ENCODE measurements at regions not wholly inside any gene's neighbourhood (a gene's known extent, or its start where the extent isn't known, plus 50 kb on each side); places are given as distances from the start of the nearest gene placed in this dataset.
A peak's percentile ranks its signal among the peaks of the same experiment; 100 is the strongest.

DNA sequence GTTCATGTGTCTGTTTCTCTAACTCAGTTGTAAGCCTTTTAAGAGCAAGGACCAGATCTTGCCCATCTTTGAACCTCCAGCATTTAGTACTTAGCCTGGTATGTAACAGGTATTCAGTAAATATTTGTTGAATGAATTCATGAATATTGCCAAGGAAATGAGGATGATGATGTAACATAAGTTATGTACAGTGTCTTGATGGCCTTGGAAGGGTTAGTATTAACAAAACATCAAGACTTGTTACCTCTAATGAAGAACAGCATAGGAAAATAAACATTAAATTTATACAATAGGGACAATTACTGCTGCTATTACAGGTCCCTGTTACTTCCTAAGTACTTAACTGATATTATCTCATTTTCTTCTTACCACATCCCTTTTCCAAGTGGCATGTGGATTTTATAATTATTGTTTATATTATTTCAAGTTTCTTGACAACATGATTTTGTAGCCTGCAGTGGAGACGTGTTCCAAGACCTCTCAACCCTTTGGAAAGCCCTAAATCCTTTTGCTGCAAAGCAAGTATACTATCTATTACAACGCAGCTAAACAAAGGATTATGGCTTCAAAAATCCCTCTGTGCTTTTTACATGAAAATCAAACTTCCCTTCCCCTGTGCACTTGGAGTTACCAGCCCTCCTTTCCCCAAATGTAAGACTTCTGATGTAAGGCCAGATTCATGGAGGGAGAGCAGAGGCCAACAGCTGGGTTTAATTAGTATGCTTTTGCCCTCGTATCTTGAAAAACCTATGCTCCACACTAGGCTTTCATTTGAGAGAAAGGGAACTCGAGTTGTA is 77.4 kb upstream of the SMIM36 start:
- intact Hi-C loops (cut with DNase I, micrococcal nuclease) = no loop called here
- DNase-seq (no peak), ATAC-seq (no peak)

DNA sequence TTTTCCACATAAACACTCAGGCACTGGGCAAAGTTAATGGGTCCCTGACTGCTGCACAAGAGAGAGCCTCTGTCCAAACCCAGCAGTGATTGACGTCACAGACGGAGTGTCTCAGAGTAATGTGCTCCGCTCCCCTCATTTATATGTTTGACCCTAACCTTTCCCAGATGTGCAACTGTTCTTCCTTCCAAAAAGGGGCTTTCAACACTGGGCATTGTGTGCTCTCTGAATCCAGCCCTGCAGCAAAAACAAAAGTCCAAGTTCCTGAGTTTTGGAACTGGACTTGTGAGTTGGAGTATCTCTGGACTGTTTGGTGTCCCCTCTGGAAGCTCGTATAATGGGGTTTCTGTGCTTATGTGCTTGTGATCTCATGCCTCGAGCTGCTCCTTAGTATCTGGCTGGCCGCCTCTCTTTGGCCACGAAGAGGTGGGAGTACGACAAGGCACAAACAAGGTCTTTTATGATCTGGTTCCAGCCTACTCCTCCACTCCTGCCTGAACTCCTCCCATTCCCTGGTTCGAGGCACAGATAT is 76.4 kb upstream of the SMIM36 start:
- intact Hi-C loops (cut with DNase I, micrococcal nuclease) = no loop called here
- ATAC-seq = no peak
- DNase-seq = no peak

DNA sequence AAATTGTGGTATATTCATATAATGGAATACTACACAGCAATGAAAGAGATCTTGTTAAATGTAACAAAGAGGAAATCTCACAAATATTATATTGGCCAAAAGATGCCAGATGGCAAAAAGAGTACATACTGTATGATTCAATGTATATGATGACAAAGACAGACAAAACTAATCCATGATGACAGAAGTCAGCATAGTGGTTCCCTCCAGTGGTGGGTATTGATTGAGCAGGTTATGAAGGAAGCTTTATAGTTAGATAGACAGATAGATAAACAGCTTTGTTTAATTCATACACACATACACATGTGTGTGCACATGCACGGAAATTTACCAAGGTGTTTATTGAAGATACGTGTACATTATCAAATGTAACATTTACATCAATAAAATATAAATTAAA is 74.4 kb upstream of the SMIM36 start:
- intact Hi-C loops (cut with DNase I, micrococcal nuclease) = no loop called here
- DNase-seq (no peak), ATAC-seq (no peak)

DNA sequence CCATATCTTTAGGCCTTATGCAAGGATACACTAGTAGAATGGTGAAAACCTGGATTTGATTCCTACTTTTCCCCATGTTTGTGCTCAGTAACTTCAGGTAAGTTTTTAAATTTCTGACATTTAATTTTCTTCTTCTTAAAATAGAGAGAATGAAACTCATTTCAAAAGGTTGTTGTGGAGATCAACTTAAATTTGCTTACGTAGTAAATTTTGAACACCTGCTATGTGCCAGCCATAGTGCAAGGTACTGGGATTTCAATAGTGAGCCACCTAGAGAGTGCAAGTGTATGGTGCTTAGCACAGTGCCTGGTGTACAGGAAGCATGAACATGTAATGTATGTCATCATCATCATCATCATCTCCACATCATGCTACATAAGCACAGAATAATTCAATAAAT is 73.6 kb upstream of the SMIM36 start:
- no peak for DNase-seq
- no peak for ATAC-seq
- intact Hi-C loops (cut with DNase I, micrococcal nuclease) = no loop called here

DNA sequence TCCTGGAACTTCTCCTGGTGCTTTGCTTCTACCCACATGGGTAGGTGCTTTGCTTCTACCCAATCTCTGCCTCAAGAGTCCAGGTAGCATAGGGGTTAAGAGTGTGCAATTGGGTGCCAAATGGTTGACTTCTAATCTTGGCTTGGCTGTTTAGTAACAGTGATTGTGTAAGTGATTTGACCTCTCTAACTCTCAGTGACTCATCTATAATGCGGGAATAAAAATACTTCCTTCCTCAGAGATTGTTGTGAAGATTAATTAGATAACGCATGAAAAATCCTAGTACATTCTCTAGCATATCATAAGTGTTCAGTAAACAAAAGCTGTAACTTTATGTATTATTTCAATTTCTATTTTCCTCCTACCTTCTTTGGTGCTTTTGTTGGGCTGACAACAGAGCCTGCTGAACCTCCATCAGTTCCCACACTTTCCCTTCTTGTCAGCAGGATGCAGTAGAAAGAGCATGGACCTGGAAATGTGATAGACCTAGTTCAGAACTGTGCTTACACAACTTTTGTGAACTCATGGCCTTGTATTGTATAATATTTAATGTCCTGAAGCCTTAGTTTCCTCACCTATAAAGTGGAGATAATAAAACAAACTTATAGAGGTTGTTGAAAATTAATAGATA is 72.9 kb upstream of the SMIM36 start:
- ATAC-seq (no peak), DNase-seq (no peak)
- intact Hi-C loops (cut with DNase I, micrococcal nuclease) = no loop called here

DNA sequence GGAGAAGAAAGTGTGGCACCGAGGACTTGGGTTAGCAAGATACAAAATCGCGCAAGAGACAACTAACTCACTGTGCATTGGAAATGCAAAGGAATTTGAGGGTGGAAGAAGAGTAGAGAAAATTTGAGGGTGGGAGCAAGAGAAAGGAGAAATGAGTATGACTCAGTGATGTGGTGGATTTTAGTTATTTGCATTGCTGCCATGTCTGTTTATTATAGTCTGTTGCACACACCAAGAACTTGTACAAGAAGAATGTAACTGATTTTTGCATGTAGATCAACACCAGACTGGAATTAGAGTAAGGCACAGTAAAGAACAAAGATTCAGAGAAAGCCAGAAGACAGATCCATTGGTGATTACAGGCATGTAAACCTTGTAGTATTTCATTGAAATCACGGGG is 71.6 kb upstream of the SMIM36 start:
- DNase-seq = no peak
- intact Hi-C loops (cut with DNase I, micrococcal nuclease) = no loop called here
- ATAC-seq = no peak

DNA sequence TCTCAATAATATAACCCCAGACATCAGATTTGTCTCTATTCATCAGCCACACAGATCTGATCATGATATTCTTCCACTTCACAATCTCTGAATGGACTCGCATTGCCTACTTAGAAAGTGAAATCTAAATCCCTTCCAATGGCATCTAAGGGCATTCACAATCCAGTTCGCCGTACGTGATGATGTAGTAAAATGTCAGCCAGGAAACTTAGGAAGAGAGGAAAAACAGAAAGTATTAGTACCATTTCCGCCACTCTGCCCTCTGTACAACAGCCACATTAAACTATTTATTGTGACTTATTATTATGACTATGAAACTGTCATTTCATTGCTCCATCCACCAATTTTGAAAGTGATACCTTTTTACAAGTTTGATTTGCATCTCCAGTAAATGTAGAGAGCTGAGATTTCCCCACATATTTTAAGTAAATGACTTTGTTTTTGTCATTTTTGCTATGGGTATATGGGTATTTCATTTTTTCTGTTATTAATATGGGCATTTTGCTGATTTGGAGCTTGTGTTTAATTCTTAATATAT is 69.4 kb upstream of the SMIM36 start:
- intact Hi-C loops (cut with DNase I, micrococcal nuclease) = no loop called here
- DNase-seq (no peak), ATAC-seq (no peak)

DNA sequence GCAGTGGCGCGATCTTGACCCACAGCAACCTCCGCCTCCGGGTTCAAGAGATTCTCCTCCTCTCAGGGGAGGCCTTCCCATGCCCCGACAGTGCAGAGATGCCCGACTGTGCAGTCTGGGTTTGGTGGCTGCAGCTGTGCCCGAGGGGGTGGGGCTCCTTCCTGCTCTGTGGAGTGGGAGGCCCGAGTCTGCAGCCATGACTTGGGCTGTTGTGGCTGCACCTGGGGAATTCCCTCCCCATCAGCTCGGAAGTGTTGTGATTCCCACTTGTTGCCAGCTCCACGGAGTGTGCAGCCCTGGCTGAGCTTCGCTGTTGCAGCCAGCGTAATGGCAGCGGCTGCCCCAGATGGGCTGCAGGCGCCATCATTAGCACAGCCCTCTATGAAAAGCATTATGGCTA is 66.4 kb upstream of the SMIM36 start:
- intact Hi-C loops (cut with DNase I, micrococcal nuclease) = no loop called here
- DNase-seq (peak in 1 of 2 donors; percentile 35), ATAC-seq (no peak)

DNA sequence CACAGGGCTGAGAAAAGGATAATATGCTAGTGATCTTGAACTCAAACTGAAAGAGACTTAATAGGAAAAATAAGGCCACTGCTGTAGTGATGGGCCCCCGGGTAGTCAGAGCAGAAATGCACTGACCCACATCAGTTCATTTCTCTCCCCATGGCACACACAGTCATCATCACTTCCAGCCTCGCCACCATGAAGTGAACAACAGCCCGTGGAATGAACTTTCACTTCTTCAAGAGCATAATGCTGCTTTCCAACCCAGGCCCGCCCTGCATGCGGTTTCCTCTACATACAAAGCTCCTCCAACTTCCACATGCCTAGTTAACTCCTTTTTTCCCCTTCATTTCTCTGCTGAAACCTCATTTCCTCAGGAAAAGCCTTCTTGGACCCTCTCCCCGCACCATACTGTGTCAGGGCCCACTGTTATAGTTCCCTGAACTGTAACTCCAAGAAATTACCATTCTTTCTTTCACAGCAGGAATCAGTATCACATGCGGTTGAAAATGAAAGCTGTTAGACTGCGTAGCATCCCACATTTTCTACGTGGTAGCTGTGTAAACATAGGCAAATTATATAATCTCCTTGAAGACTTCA is 65.8 kb upstream of the SMIM36 start:
- ATAC-seq (no peak), DNase-seq (peak in 1 of 2 donors; percentile 36)
- intact Hi-C loops (cut with DNase I, micrococcal nuclease) = no loop called here

DNA sequence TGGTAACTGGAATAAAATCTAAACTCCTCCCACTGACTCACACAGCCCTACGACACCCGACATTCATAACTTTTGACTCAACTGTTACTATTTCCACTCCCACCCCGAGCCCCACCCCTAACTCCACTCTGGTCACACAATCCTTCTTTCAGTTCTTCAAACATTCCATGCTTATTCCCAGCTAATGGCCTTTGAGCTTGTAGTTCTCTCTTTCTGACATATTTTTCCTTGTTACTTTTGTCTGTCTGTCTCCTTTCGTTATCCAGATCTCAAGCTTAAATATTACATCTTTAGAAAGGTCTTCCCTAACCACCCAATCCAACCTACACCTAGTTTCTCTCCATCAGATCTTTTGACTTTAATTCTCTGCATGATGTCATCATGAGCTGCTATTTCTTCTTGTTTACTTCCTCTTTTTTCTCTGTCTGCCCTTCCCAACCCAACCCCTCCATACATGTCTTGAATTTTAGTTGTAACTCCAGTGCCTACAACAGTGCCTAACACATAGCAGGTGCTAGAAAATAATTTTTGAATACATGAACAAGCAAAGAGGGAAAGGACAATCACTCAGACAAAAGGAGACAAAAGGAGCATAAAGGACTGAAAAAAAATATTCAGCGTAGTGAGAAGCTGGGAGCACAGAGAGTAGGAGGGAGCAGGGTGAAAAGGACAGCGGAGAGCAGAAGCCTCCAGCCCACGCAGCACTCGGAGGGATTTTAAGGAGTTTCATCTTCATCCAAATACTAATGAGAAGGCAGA is 65.2 kb upstream of the SMIM36 start:
- DNase-seq (no peak), ATAC-seq (no peak)
- intact Hi-C loops (cut with DNase I, micrococcal nuclease) = no loop called here

DNA sequence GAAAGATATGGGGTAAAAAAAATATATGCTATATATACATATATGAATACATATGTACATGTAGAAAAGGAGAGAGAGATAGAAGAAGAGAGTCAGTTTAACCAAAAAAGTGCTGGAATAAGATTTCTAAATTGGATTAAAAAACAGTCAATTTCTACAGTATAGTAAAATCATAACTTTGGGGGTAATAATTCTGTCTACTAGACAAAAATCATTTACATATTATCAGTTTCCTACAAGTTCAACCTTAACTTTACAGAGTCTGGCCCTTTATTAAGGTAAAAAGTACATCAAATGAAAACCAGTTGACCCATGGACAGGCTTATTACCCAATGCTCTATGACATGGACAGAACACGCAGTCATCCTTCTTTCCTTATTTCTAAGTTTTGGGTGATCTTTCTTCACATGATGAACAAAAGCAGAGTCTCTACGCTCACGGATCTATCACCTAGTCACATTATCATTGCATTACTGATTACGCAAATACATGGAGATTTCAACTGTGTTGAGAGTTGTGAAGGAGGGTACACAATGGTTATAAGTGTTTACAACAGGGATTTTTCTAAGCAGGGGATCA is 63.9 kb upstream of the SMIM36 start:
- DNase-seq (no peak), ATAC-seq (no peak)
- intact Hi-C loops (cut with DNase I, micrococcal nuclease) = no loop called here

DNA sequence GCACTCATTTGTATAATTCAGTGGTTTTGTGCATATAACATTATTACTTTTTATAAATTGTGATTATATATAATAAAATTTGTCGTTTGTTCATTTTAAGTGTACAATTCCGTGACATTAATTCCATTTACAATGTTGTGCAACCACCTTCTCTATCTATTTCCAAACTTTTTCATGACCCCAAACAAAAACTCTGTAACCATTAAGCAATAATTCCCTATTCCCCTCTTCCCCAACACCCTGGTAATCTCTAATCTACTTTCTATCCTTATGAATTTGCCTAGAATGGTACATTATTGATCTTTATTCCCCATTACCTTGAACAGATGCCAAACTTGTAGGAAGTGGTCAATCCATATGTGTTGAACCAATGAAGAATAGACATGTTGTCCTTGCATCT is 61.3 kb upstream of the SMIM36 start:
- ATAC-seq (no peak), DNase-seq (no peak)
- intact Hi-C loops (cut with DNase I, micrococcal nuclease) = no loop called here

DNA sequence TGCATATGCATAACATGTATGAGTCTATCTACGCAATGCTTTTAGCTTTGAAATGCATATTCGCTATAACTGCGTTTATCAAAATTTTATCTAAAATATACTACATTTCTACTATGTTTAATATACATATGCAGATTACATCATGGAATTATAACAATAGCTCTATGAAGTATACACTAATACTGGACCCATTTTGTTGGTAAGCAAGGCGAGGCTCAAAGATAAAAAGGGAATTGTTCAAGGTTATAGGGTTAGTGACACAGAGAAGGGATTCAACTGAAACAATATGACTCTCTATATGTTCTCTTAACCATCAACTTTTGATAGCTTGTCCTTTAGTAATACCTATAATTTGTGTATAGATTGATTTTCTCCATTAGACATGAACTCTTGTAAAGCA is 60.9 kb upstream of the SMIM36 start:
- intact Hi-C loops (cut with DNase I, micrococcal nuclease) = no loop called here
- DNase-seq = no peak
- no peak for ATAC-seq

DNA sequence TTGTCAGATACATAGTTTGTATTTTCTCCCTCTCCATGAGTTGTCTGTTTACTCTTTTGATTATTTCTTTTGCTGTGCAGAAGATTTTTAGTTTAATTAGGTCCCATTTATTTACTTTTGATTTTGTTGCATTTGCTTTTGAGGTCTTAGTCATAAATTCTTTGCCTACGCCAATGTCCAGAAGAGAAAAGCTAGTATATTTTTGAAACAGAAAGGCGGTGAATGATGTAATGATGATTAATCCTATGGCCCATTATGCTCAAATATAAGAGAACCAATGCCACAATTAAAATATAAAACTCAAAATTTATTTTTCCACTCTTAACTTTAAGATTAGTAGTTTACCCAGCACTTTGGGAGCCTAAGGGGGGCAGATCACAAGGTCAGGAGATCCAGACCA is 59.8 kb upstream of the SMIM36 start:
- DNase-seq = no peak
- intact Hi-C loops (cut with DNase I, micrococcal nuclease) = no loop called here
- no peak for ATAC-seq

DNA sequence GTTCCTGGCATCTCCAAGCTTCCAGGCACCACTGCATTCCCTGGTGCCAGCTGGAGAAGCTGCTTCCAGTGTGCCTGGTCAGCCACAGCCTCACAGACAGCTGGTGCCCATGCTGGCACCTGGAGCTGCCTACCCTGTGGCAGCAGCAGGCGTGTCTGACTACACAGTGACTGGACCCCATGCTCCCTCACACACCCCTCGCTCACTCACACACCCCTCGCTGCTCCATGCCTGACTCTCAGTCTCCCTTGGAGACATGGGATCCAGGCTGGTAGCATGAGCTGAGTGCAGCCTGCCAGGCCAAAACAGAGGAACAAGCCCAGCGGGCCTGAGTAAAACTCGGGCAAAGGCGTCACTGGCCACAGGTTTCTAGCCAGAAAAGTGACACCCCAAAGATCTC is 59.1 kb upstream of the SMIM36 start:
- intact Hi-C loops (cut with DNase I, micrococcal nuclease) = no loop called here
- DNase-seq = no peak
- no peak for ATAC-seq

DNA sequence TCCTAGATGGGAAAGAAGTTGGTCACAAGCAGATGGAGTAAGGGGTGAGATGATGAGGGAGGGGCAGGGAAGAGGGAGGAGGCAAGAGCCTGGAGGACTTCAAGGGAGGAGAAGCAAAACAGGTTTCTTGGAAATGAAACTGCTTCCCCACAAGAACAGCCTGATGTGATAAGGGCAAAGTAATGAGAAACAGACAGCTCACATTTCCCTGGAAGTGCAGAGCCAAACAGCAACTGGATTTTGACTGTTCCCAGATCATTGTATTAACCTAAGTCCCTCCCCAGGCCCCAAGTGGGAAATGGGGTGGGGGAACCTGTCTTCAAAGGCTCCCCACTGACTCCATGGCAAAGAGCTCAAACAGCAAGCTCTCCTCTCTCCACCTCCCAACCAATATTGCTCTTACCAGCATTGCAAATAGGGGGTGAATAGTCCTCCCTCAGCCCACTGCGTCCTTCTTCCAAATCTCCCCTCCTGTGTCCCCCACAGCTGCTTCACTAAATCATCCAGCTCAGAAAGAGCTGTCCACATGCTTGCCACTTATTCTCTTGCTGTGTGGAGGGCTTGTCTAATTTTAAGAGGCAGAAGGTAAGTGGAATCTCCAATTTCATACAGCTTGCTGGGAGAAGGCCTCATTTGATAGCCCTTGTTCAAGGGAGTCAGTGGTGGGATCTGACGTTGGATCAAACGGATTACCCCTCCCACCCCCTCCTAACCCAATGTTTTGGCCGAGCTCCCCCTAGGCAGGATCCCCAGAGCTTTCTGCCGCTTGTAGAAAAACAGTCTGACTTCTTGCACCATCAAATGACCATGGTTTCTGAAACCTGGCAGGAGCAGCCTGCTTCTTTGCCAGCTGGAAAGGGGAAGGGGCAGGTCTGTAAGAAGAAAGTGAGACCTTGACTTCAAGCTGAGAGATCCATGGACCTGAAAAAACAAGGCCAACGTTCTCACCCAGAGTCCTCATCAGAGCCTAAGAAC is 56.3 kb upstream of the SMIM36 start:
- intact Hi-C loops (cut with DNase I, micrococcal nuclease) = no loop called here
- DNase-seq (no peak), ATAC-seq (no peak)

DNA sequence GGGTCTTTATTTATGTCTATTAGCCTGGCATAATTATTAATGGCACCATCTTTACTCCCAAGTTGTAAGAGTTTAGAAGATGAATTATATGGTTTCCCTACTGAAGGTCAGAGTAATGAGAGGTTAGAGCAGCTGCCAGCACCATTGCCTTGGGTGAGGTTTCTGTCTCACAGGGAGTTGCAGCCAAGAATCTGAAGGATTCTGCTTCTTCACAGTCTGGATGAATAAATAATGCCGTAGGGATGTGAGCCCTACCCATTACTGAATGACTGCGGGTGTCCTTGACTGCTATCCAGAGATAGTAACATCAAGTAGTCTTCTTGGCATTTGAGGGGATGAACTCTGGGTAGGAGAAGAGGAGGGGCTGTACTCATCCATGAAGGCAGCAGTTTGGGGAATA is 52.8 kb upstream of the SMIM36 start:
- DNase-seq (no peak), ATAC-seq (no peak)
- intact Hi-C loops (cut with DNase I, micrococcal nuclease) = no loop called here

DNA sequence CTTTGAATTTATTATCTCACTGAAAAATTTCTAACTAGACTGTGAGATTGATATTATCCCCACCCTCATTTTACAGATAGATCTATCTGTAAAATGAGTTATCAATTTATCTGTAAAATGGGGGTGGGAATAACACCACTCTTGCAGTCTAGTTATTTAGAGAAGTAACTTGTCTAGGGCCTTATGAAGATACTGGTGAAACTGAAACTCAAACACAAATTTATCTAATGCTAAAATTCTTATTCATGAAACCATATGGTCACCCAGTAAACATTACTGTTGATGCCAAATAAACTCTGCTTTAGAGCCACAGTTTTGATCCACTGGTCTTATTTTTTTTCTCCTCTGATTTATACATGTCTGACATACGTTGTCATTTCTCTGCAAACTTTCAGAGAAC is 52.1 kb upstream of the SMIM36 start:
- no peak for DNase-seq
- no peak for ATAC-seq
- intact Hi-C loops (cut with DNase I, micrococcal nuclease) = no loop called here
